Type B pancreatic cell (in vitro differentiated cells): ENCODE measurements at regions not wholly inside any gene's neighbourhood (a gene's known extent, or its start where the extent isn't known, plus 50 kb on each side); places are given as distances from the start of the nearest gene placed in this dataset.
A peak's percentile ranks its signal among the peaks of the same experiment; 100 is the strongest.
"Not testable (repeated sequence)": the region's sequence is repeated elsewhere in the genome, so short reads cannot be mapped to it uniquely, and the experiment has no call there.

Experiments
- DNase-seq: peaks from one replicate; pipeline ENCODE4 v3.0.0; 2021; ENCODE audit warnings: mixed read lengths; ENCODE audit not compliant: unreplicated experiment; ENCODE audit errors: extremely low spot score
- H3K27ac Mint-ChIP-seq: 2 replicates; pipeline ENCODE4 v1.8.0; 2021; ENCODE audit warnings: mild to moderate bottlenecking, mixed read lengths
- H3K27me3 Mint-ChIP-seq: 2 replicates; pipeline ENCODE4 v1.8.0; 2021; ENCODE audit warnings: mixed read lengths
- H3K36me3 Mint-ChIP-seq: 2 replicates; pipeline ENCODE4 v1.8.0; 2021; ENCODE audit warnings: mixed read lengths
- H3K4me1 Mint-ChIP-seq: one replicate; pipeline ENCODE4 v1.8.0; 2021; ENCODE audit warnings: mixed read lengths; ENCODE audit not compliant: unreplicated experiment
- H3K4me3 Mint-ChIP-seq: 2 replicates; pipeline ENCODE4 v1.8.0; 2021; ENCODE audit warnings: mild to moderate bottlenecking, mixed read lengths
- H3K9me3 Mint-ChIP-seq: 2 replicates; pipeline ENCODE4 v1.8.0; 2021; ENCODE audit warnings: mixed read lengths
- CTCF ChIP-seq: fragments of 200-600 bp; sonication (generic); conservative IDR thresholded peaks from 2 replicates; pipeline ENCODE4 v1.5.0; 2021; ENCODE audit warnings: antibody characterized with exemption, mild to moderate bottlenecking

- H3K27ac Mint-ChIP-seq, result no peak overlapping the region
- no peaks in the 10 kb centered on the region for H3K36me3 Mint-ChIP-seq
- H3K27me3 Mint-ChIP-seq, result peaks cover 3% of the 10 kb centered on the region
- no peaks in the 10 kb centered on the region for H3K9me3 Mint-ChIP-seq
- no peaks in the 10 kb centered on the region for H3K4me1 Mint-ChIP-seq
- no peak for DNase-seq
- no peak for TF ChIP-seq CTCF
- no peak overlapping the region for H3K4me3 Mint-ChIP-seq
Observed at GRCh38 chr9:85487872-85488271, 253.9 kb downstream of the AGTPBP1 start.

- peaks cover 4% of the 10 kb centered on the region for H3K9me3 Mint-ChIP-seq
- no peak for TF ChIP-seq CTCF
- H3K36me3 Mint-ChIP-seq, result no peaks in the 10 kb centered on the region
- H3K27ac Mint-ChIP-seq, result no peak overlapping the region
- H3K4me1 Mint-ChIP-seq, result no peaks in the 10 kb centered on the region
- H3K4me3 Mint-ChIP-seq, result no peak overlapping the region
- H3K27me3 Mint-ChIP-seq, result peaks cover 12% of the 10 kb centered on the region
- DNase-seq, result no peak
Observed at GRCh38 chr9:85484235-85484634, 257.5 kb downstream of the AGTPBP1 start.

- TF ChIP-seq CTCF, result peak; percentile 50
- DNase-seq, result no peak
- peaks cover 12% of the 10 kb centered on the region for H3K27me3 Mint-ChIP-seq
- H3K36me3 Mint-ChIP-seq, result no peaks in the 10 kb centered on the region
- H3K4me1 Mint-ChIP-seq, result no peaks in the 10 kb centered on the region
- peaks cover 4% of the 10 kb centered on the region for H3K9me3 Mint-ChIP-seq
- no peak overlapping the region for H3K27ac Mint-ChIP-seq
- H3K4me3 Mint-ChIP-seq, result no peak overlapping the region
Observed at GRCh38 chr9:85483208-85483607, 258.5 kb downstream of the AGTPBP1 start.

GRCh38 chr9:85479305-85479704, 262.4 kb downstream of the AGTPBP1 start:
- Mint-ChIP-seq H3K27me3 (peaks cover 9% of the 10 kb centered on the region), H3K36me3 (peaks cover 3% of the 10 kb centered on the region), H3K9me3 (peaks cover 8% of the 10 kb centered on the region), H3K4me1 (no peaks in the 10 kb centered on the region), H3K27ac (no peak overlapping the region), H3K4me3 (no peak overlapping the region)
- no peak for DNase-seq
- TF ChIP-seq CTCF, result no peak

GRCh38 chr9:85478847-85479246, 262.9 kb downstream of the AGTPBP1 start:
- TF ChIP-seq CTCF, result no peak
- DNase-seq, result no peak

GRCh38 chr9:85474896-85475295, 266.9 kb downstream of the AGTPBP1 start:
- H3K9me3 Mint-ChIP-seq, H3K27ac Mint-ChIP-seq, H3K4me3 Mint-ChIP-seq, DNase-seq, H3K4me1 Mint-ChIP-seq, H3K27me3 Mint-ChIP-seq, H3K36me3 Mint-ChIP-seq: not testable (repeated sequence)

More at GRCh38 chr9:85478847-85479246, 262.9 kb downstream of the AGTPBP1 start:
- H3K9me3 Mint-ChIP-seq, result peaks cover 10% of the 10 kb centered on the region
- H3K4me1 Mint-ChIP-seq, result no peaks in the 10 kb centered on the region
- H3K27ac Mint-ChIP-seq, result no peak overlapping the region
- peaks cover 9% of the 10 kb centered on the region for H3K27me3 Mint-ChIP-seq
- peaks cover 3% of the 10 kb centered on the region for H3K36me3 Mint-ChIP-seq
- H3K4me3 Mint-ChIP-seq, result no peak overlapping the region
